ENCODE measurements at regions not wholly inside any gene's neighbourhood (a gene's known extent, or its start where the extent isn't known, plus 50 kb on each side); places are given as distances from the start of the nearest gene placed in this dataset.

DNA sequence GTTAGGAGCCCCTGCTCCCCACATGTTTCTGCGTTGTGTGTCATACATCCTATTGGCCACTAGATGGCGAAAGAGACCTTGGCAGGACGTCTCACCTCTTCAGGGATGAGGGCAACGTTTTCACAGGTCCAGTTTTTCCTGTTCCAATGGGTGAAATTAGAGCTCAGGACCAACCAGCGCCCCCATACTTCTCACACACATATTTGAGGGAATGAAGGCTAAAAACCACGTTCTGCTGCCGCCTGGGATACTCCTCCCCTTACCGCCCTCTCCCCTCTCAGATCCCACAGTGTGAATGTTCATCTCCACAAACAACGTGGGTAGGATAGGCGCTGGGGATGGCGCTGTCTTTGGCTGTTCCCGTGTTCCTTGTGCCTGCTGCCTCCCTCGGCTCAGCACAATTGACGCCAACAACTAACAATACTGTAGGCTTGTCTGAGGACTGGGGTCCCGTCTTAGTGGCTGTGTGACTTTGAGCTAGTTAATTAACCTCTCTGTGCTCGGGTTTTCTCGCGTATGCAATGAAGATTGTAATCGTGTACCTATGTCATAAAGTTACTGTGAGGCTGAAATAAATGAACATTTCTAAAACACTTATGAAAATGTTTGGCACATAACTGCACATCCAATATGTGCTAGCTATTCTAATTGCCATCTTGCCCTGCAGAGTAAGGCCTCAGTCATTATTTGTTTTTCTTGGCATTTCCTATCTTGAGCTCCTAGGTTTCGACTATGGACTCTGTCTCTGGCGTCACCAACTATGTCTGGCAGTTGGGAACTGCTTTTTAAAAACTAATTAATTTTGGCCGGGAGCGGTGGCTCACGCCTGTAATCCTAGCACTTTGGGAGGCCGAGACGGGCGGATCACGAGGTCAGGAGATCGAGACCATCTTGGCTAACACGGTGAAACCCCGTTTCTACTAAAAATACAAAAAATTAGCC lies 181.3 kb upstream of the STK26 start:
- ATAC-seq, result peak; percentile 98
- TF ChIP-seq ZC3H10 (CRISPR knock-in tag; IDR thresholded peaks at IDR 0.05) (no peak), ZNF70 (CRISPR knock-in tag; IDR thresholded peaks at IDR 0.05) (no peak), ZFP3 (CRISPR knock-in tag; IDR thresholded peaks at IDR 0.05) (no peak), TCF4 (CRISPR knock-in tag; IDR thresholded peaks at IDR 0.05; ENCODE audit: borderline replicate concordance) (no peak), CSRNP3 (CRISPR knock-in tag; IDR thresholded peaks at IDR 0.05) (no peak), RARB (CRISPR knock-in tag; IDR thresholded peaks at IDR 0.05) (no peak), PPARA (CRISPR knock-in tag; IDR thresholded peaks at IDR 0.05; ENCODE audit: borderline replicate concordance) (no peak)
- TF ChIP-seq, protein P1, sequence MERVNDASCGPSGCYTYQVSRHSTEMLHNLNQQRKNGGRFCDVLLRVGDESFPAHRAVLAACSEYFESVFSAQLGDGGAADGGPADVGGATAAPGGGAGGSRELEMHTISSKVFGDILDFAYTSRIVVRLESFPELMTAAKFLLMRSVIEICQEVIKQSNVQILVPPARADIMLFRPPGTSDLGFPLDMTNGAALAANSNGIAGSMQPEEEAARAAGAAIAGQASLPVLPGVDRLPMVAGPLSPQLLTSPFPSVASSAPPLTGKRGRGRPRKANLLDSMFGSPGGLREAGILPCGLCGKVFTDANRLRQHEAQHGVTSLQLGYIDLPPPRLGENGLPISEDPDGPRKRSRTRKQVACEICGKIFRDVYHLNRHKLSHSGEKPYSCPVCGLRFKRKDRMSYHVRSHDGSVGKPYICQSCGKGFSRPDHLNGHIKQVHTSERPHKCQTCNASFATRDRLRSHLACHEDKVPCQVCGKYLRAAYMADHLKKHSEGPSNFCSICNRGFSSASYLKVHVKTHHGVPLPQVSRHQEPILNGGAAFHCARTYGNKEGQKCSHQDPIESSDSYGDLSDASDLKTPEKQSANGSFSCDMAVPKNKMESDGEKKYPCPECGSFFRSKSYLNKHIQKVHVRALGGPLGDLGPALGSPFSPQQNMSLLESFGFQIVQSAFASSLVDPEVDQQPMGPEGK (CRISPR knock-in tag; IDR thresholded peaks at IDR 0.05; ENCODE audit: borderline replicate concordance), result no peak
- TF ChIP-seq, protein P2, sequence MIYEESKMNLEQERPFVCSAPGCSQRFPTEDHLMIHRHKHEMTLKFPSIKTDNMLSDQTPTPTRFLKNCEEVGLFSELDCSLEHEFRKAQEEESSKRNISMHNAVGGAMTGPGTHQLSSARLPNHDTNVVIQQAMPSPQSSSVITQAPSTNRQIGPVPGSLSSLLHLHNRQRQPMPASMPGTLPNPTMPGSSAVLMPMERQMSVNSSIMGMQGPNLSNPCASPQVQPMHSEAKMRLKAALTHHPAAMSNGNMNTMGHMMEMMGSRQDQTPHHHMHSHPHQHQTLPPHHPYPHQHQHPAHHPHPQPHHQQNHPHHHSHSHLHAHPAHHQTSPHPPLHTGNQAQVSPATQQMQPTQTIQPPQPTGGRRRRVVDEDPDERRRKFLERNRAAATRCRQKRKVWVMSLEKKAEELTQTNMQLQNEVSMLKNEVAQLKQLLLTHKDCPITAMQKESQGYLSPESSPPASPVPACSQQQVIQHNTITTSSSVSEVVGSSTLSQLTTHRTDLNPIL (CRISPR knock-in tag; IDR thresholded peaks at IDR 0.05; ENCODE audit: low read depth), result no peak

DNA sequence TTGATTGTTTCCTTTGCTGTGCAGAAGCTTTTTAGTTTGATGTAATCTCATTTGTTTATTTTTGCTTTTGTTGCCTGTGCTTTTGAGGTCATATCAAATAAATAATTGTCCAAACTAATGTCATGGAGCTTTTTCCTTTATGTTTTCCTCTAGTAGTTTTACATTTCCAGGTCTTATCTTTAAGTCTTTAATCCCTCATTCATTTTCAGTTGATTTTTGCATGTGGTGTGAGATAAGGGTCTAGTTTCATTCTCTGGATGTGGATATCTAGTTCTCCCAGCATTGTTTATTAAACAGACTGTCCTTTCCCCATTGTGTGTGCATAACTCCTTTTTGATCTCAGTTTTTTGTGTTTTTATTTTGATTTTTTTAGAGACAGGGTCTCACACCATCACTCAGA lies 179.1 kb upstream of the STK26 start:
- ATAC-seq, result no peak
- TF ChIP-seq TSHZ2 (CRISPR knock-in tag; IDR thresholded peaks at IDR 0.05) (no peak), GLIS3 (CRISPR knock-in tag; IDR thresholded peaks at IDR 0.05) (no peak), ZFP3 (CRISPR knock-in tag; IDR thresholded peaks at IDR 0.05) (no peak), CSDC2 (CRISPR knock-in tag; IDR thresholded peaks at IDR 0.05) (no peak), ZNF8 (CRISPR knock-in tag; IDR thresholded peaks at IDR 0.05) (no peak), RARB (CRISPR knock-in tag; IDR thresholded peaks at IDR 0.05) (no peak), ESRRG (CRISPR knock-in tag; IDR thresholded peaks at IDR 0.05) (no peak), ZC3H10 (CRISPR knock-in tag; IDR thresholded peaks at IDR 0.05) (no peak), ARNTL (CRISPR knock-in tag; IDR thresholded peaks at IDR 0.05; ENCODE audit: borderline replicate concordance, low read depth) (no peak), TCF4 (CRISPR knock-in tag; IDR thresholded peaks at IDR 0.05; ENCODE audit: borderline replicate concordance) (no peak), SNAI2 (CRISPR knock-in tag; IDR thresholded peaks at IDR 0.05) (no peak), POU6F1 (CRISPR knock-in tag; IDR thresholded peaks at IDR 0.05; ENCODE audit: borderline replicate concordance, low read depth) (no peak), CSRNP3 (CRISPR knock-in tag; IDR thresholded peaks at IDR 0.05) (no peak), PPARA (CRISPR knock-in tag; IDR thresholded peaks at IDR 0.05; ENCODE audit: borderline replicate concordance) (no peak), ZFP30 (CRISPR knock-in tag; IDR thresholded peaks at IDR 0.05) (no peak), OSR1 (CRISPR knock-in tag; IDR thresholded peaks at IDR 0.05) (no peak)
- TF ChIP-seq, protein P1 (CRISPR knock-in tag; IDR thresholded peaks at IDR 0.05; ENCODE audit: borderline replicate concordance), result no peak
- TF ChIP-seq, protein P2 (CRISPR knock-in tag; IDR thresholded peaks at IDR 0.05; ENCODE audit: low read depth), result no peak

Data from SK-N-SH treated with all-trans-retinoic acid at 6 μM for 48 hours (cell line).